ENCODE measurements at regions not wholly inside any gene's neighbourhood (a gene's known extent, or its start where the extent isn't known, plus 50 kb on each side); places are given as distances from the start of the nearest gene placed in this dataset.

GRCh38 chr18:61034580-61034979, 298.6 kb upstream of the CDH20 start:
- no peaks in the 10 kb centered on the region for H3K79me2 ChIP-seq (ENCODE audit: insufficient read depth, low read length)
- H3K4me3 Mint-ChIP-seq (ENCODE audit: unreplicated experiment): no peak overlapping the region
- no peak overlapping the region for H3K27ac Mint-ChIP-seq (ENCODE audit: unreplicated experiment)
- H2AFZ ChIP-seq (ENCODE audit: low read depth, low read length): no peak overlapping the region
- H3K4me3 ChIP-seq (ENCODE audit: insufficient read depth, low read depth, low read length): no peak overlapping the region
- no peaks in the 10 kb centered on the region for H3K27me3 Mint-ChIP-seq (ENCODE audit: low read depth, unreplicated experiment)
- H4K20me1 ChIP-seq (ENCODE audit: insufficient read depth, low read length): no peaks in the 10 kb centered on the region
- no peaks in the 10 kb centered on the region for H3K9me3 Mint-ChIP-seq (ENCODE audit: unreplicated experiment)
- no peak for TF ChIP-seq CTCF (IDR thresholded peaks at IDR 0.05; ENCODE audit: insufficient read depth, low read depth, low read length)
- TF ChIP-seq EZH2 (IDR thresholded peaks at IDR 0.05; ENCODE audit: insufficient read depth, low read length): no peak
- no peaks in the 10 kb centered on the region for H3K27me3 ChIP-seq (ENCODE audit: insufficient read depth, low read length)
- H3K9me3 ChIP-seq (ENCODE audit: insufficient read depth, low read depth, low read length): no peaks in the 10 kb centered on the region
- no peaks in the 10 kb centered on the region for H3K36me3 ChIP-seq (ENCODE audit: insufficient read depth, low read length)
- H3K4me1 Mint-ChIP-seq (ENCODE audit: low read depth, unreplicated experiment): no peaks in the 10 kb centered on the region
- H3K9ac ChIP-seq (ENCODE audit: low read length): no peak overlapping the region
- no peak overlapping the region for H3K27ac ChIP-seq (ENCODE audit: low read depth, low read length)
- FAIRE-seq (no peak), DNase-seq (ENCODE audit: low read depth) (no peak)
- H3K36me3 Mint-ChIP-seq (ENCODE audit: low read depth, unreplicated experiment): no peaks in the 10 kb centered on the region
- H3K4me2 ChIP-seq (ENCODE audit: low read length): no peak overlapping the region
- H3K4me1 ChIP-seq (ENCODE audit: insufficient read depth, low read length): no peaks in the 10 kb centered on the region

DNA sequence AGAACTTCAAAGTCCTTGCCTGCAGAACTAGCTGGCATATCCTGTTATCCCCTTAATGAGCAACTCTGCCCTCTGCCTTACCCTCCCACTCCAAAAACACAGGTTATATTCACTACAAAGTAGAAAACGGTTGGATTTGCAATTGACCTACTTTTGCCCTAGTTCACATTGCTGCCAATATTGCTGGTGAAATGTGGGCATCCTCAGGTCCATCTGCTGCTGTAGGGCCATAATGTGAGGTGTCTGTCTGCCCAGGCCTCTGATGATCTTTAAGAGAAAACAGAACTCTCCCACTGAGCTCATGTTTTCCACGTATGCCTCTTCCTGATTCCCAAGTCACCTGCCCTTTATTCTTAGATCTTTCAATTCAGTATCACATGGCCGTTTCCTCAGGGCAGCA, 294.0 kb upstream of the CDH20 start:
- no peak overlapping the region for H3K4me3 Mint-ChIP-seq (ENCODE audit: unreplicated experiment)
- no peaks in the 10 kb centered on the region for H3K9me3 Mint-ChIP-seq (ENCODE audit: unreplicated experiment)
- H2AFZ ChIP-seq (ENCODE audit: low read depth, low read length): no peak overlapping the region
- H3K9ac ChIP-seq (ENCODE audit: low read length): no peak overlapping the region
- no peak overlapping the region for H3K27ac Mint-ChIP-seq (ENCODE audit: unreplicated experiment)
- no peaks in the 10 kb centered on the region for H3K27me3 ChIP-seq (ENCODE audit: insufficient read depth, low read length)
- no peaks in the 10 kb centered on the region for H3K4me1 Mint-ChIP-seq (ENCODE audit: low read depth, unreplicated experiment)
- no peak overlapping the region for H3K4me2 ChIP-seq (ENCODE audit: low read length)
- H3K36me3 ChIP-seq (ENCODE audit: insufficient read depth, low read length): no peaks in the 10 kb centered on the region
- no peak overlapping the region for H3K4me3 ChIP-seq (ENCODE audit: insufficient read depth, low read depth, low read length)
- H3K27me3 Mint-ChIP-seq (ENCODE audit: low read depth, unreplicated experiment): no peaks in the 10 kb centered on the region
- TF ChIP-seq CTCF (IDR thresholded peaks at IDR 0.05; ENCODE audit: insufficient read depth, low read depth, low read length) (no peak), EZH2 (IDR thresholded peaks at IDR 0.05; ENCODE audit: insufficient read depth, low read length) (no peak)
- FAIRE-seq: no peak
- DNase-seq (ENCODE audit: low read depth): no peak
- no peaks in the 10 kb centered on the region for H3K79me2 ChIP-seq (ENCODE audit: insufficient read depth, low read length)
- H3K9me3 ChIP-seq (ENCODE audit: insufficient read depth, low read depth, low read length): no peaks in the 10 kb centered on the region
- no peaks in the 10 kb centered on the region for H3K36me3 Mint-ChIP-seq (ENCODE audit: low read depth, unreplicated experiment)
- H3K4me1 ChIP-seq (ENCODE audit: insufficient read depth, low read length): no peaks in the 10 kb centered on the region
- no peak overlapping the region for H3K27ac ChIP-seq (ENCODE audit: low read depth, low read length)
- no peaks in the 10 kb centered on the region for H4K20me1 ChIP-seq (ENCODE audit: insufficient read depth, low read length)

DNA sequence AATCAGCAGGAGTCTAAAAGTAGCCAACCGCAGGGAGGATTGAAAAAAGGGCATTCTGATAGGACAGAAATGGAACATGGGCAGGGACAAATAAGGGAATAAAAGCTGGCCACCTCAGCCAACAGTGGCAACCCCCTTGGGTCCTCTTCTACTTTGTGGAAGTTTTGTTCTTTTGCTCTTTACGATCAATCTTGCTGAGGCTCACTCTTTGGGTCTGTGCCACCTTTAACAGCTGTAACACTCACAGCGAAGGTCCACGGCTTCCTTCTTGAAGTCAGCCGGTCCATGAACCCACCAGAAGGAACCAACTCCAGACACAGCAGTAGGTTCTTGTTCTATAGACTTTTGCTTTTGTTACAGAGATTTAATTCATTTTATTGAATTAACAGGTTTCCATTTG, 285.4 kb upstream of the CDH20 start:
- DNase-seq (ENCODE audit: low read depth) (no peak), FAIRE-seq (no peak)
- H4K20me1 ChIP-seq (ENCODE audit: insufficient read depth, low read length): no peaks in the 10 kb centered on the region
- H3K4me1 Mint-ChIP-seq (ENCODE audit: low read depth, unreplicated experiment): no peaks in the 10 kb centered on the region
- no peaks in the 10 kb centered on the region for H3K79me2 ChIP-seq (ENCODE audit: insufficient read depth, low read length)
- H3K27ac ChIP-seq (ENCODE audit: low read depth, low read length): no peak overlapping the region
- no peaks in the 10 kb centered on the region for H3K9me3 ChIP-seq (ENCODE audit: insufficient read depth, low read depth, low read length)
- H3K27me3 Mint-ChIP-seq (ENCODE audit: low read depth, unreplicated experiment): no peaks in the 10 kb centered on the region
- H3K4me1 ChIP-seq (ENCODE audit: insufficient read depth, low read length): no peaks in the 10 kb centered on the region
- H3K27me3 ChIP-seq (ENCODE audit: insufficient read depth, low read length): no peaks in the 10 kb centered on the region
- H3K4me2 ChIP-seq (ENCODE audit: low read length): no peak overlapping the region
- H3K4me3 ChIP-seq (ENCODE audit: insufficient read depth, low read depth, low read length): no peak overlapping the region
- no peaks in the 10 kb centered on the region for H3K36me3 Mint-ChIP-seq (ENCODE audit: low read depth, unreplicated experiment)
- no peaks in the 10 kb centered on the region for H3K9me3 Mint-ChIP-seq (ENCODE audit: unreplicated experiment)
- TF ChIP-seq CTCF (IDR thresholded peaks at IDR 0.05; ENCODE audit: insufficient read depth, low read depth, low read length) (no peak), EZH2 (IDR thresholded peaks at IDR 0.05; ENCODE audit: insufficient read depth, low read length) (no peak)
- no peak overlapping the region for H3K4me3 Mint-ChIP-seq (ENCODE audit: unreplicated experiment)
- no peak overlapping the region for H3K27ac Mint-ChIP-seq (ENCODE audit: unreplicated experiment)
- no peak overlapping the region for H2AFZ ChIP-seq (ENCODE audit: low read depth, low read length)
- H3K9ac ChIP-seq (ENCODE audit: low read length): no peak overlapping the region
- no peaks in the 10 kb centered on the region for H3K36me3 ChIP-seq (ENCODE audit: insufficient read depth, low read length)

Measured in astrocyte (in vitro differentiated cells and primary cell).